Esophagus muscularis mucosa (tissue), 4 donors: ENCODE measurements at regions not wholly inside any gene's neighbourhood (a gene's known extent, or its start where the extent isn't known, plus 50 kb on each side); places are given as distances from the start of the nearest gene placed in this dataset.

Source experiments
- DNase-seq: peaks from one replicate; pipeline ENCODE4 v3.0.0-alpha.2; 2017; ENCODE audit errors: extremely low spot score
- H3K27ac ChIP-seq, 4 donors: fragments of 200-600 bp; sonication (generic); replicated peaks in 1 of 4; 1 replicate in 3 of 4; 2 replicates in 1 of 4; pipeline ENCODE4 v1.5.1; 2016 to 2019; ENCODE audit warnings: mild to moderate bottlenecking in 1 of 4
- H3K27me3 ChIP-seq, 4 donors: fragments of 200-600 bp; sonication (generic); one replicate each; pipeline versions ENCODE4 v1.5.1 to v1.6.0; 2016 to 2019
- H3K36me3 ChIP-seq, 4 donors: fragments of 200-600 bp; sonication (generic); one replicate each; pipeline ENCODE4 v1.5.1; 2016 to 2019
- H3K4me1 ChIP-seq, 4 donors: fragments of 200-600 bp; sonication (generic); one replicate each; pipeline ENCODE4 v1.5.1; 2016 to 2019
- H3K4me3 ChIP-seq, 4 donors: fragments of 200-600 bp; sonication (generic); 1 replicate in 2 of 4; 2 replicates in 2 of 4; pipeline ENCODE4 v1.5.1; 2016 to 2019; ENCODE audit warnings: mild to moderate bottlenecking in 4 of 4, moderate library complexity in 1 of 4
- H3K9me3 ChIP-seq, 4 donors: fragments of 200-600 bp; sonication (generic); 1 replicate in 3 of 4; 2 replicates in 1 of 4; pipeline ENCODE4 v1.5.1; 2016 to 2019
- CTCF ChIP-seq, 3 experiments: fragments of 200-600 bp in 2 of 3; fragments of 450-650 bp in 1 of 3; sonication (generic) in 2 of 3; IDR thresholded peaks; one replicate each; pipeline ENCODE4 v1.5.1; 2017 to 2019; ENCODE audit warnings: antibody characterized with exemption in 3 of 3, mild to moderate bottlenecking in 2 of 3, moderate library complexity in 1 of 3
- EP300 ChIP-seq: sonication (generic); formaldehyde crosslinking; IDR thresholded peaks from one replicate; pipeline ENCODE4 v1.6.1; 2017; ENCODE audit warnings: antibody characterized with exemption
- POLR2A ChIP-seq: fragments of 450-650 bp; IDR thresholded peaks from one replicate; pipeline ENCODE4 v1.6.1; 2017; ENCODE audit warnings: antibody characterized with exemption, moderate library complexity, mild to moderate bottlenecking, low read depth
- POLR2AphosphoS5 ChIP-seq, 2 donors: sonication (generic); formaldehyde crosslinking; IDR thresholded peaks; one replicate each; pipeline ENCODE4 v1.6.1; 2017; ENCODE audit warnings: antibody characterized with exemption in 2 of 2
- WGBS: methylation state at CpG from one replicate; pipeline ENCODE4 v1.1.5; 2018; 5-methylcytosine and 5-hydroxymethylcytosine counted together
- intact Hi-C: fragments of 100-400 bp; cut with DNase I; formaldehyde crosslinking; loops from one replicate; pipeline ENCODE4 v1.15.1; 2023

DNA sequence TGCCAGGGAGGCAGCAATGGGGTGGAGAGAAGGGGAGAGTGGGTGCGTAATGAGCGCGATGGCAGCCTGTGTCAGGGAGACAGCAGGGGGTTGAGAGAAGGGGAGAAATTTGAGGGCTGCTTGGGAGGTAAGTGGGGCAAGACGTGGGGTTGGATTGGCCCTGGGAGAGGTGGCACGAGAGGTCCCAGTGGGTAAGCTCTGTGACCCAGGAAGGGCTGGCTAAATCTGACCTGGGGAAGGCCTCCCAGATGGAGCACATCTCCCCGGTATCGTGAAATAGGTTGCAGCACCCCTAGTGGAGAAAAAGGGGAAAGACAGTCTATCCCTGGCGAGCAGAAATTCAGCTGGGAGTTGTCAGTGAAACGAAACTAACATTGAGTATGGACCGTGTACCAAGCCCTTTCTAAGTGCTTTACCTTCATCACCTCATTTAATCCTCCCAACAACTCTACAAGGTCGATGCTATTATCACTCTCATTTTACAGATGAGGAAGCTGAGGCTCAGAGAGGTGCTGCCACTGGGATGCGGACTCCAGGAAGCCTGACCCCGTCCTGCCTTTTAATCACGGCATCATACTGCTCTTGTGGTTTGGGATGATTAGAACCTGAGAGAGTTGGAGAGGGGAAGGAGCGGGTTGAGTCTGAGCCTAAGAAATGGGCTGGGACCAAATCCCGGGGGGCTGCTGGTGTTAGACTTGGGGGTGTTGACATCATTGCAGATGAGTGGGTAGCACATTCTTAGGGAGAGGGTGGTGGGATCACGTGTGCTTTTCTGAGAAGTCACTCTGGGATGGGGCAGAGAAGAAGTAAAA, 56.6 kb upstream of the RPL11 start:
- H3K4me1 ChIP-seq, result peaks cover 8 to 30% (median 25%) of the 10 kb centered on the region in 4 donors
- H3K9me3 ChIP-seq, result no peaks in the 10 kb centered on the region
- peak overlapping the region; percentile 38 to 58 (median 54) for H3K4me3 ChIP-seq
- H3K27ac ChIP-seq, result peak overlapping the region; percentile 75 to 85 (median 81)
- intact Hi-C loops, result loop anchor here (5.0 kb wide), 1 partner anchor 143 kb away; no protein-coding TSS in a partner anchor
- 26% methylated on average over 17 of the region's 17 CpGs for WGBS
- TF ChIP-seq CTCF (IDR thresholded peaks at IDR 0.05) (peak; percentile 93 to 97 (median 94)), POLR2AphosphoS5 (IDR thresholded peaks at IDR 0.05) (peak; percentile 48 to 64), POLR2A (no peak)
- H3K36me3 ChIP-seq, result no peaks in the 10 kb centered on the region
- no peak for DNase-seq
- H3K27me3 ChIP-seq, result no peaks in the 10 kb centered on the region

- H3K27me3 ChIP-seq, result no peaks in the 10 kb centered on the region
- peak overlapping the region; percentile 75 to 85 (median 81) for H3K27ac ChIP-seq
- DNase-seq, result no peak
- TF ChIP-seq CTCF (IDR thresholded peaks at IDR 0.05) (no peak), EP300 (no peak), POLR2AphosphoS5 (IDR thresholded peaks at IDR 0.05) (no peak), POLR2A (no peak)
- H3K36me3 ChIP-seq, result no peaks in the 10 kb centered on the region
- intact Hi-C loops, result no loop called here
- 76% methylated on average over 2 of the region's 2 CpGs for WGBS
- H3K4me1 ChIP-seq, result peaks cover 8 to 30% (median 25%) of the 10 kb centered on the region in 4 donors
- H3K4me3 ChIP-seq, result no peak overlapping the region
- H3K9me3 ChIP-seq, result no peaks in the 10 kb centered on the region
Measured at GRCh38 chr1:23634518-23634839, 57.1 kb upstream of the RPL11 start.

- no peak overlapping the region for H3K4me3 ChIP-seq
- no peaks in the 10 kb centered on the region for H3K36me3 ChIP-seq
- no peaks in the 10 kb centered on the region for H3K9me3 ChIP-seq
- 100% methylated on average over 2 of the region's 2 CpGs for WGBS
- H3K27me3 ChIP-seq, result no peaks in the 10 kb centered on the region
- TF ChIP-seq EP300 (no peak), POLR2AphosphoS5 (IDR thresholded peaks at IDR 0.05) (no peak), POLR2A (no peak), CTCF (IDR thresholded peaks at IDR 0.05) (no peak)
- intact Hi-C loops, result no loop called here
- H3K4me1 ChIP-seq, result peaks cover 8 to 21% (median 19%) of the 10 kb centered on the region in 4 donors
- no peak for DNase-seq
- H3K27ac ChIP-seq, result no peak overlapping the region
Measured at GRCh38 chr1:23632479-23633160, 59.0 kb upstream of the RPL11 start.

DNA sequence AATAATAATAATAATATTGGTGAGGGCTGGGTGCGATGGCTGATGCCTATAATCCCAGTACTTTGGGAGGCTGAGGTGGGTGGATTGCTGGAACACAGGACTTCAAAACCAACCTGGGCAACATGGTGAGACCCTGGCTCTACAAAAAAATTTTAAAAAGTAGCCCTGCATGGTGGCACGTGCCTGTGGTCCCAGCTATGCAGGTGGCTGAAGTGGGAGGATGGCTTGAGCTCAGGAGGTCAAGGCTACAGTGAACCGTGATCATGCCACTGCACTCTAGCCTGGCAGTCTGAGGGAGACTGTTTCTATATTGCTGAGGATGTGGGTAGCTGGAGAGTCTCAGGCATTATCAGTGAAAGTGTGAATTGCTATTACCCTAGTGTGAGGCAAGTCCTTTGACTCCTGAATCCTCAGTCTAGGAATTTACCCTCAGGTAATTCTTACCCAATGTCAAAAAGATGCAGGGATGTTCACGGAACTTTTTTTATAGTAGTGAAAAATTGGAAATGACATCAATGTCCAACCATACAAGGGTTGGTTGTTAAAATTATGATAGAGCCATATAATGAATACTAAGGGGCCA, 61.8 kb upstream of the RPL11 start:
- DNase-seq, result no peak
- H3K4me1 ChIP-seq, result peaks cover 5 to 8% (median 6%) of the 10 kb centered on the region in 4 donors
- no peaks in the 10 kb centered on the region for H3K36me3 ChIP-seq
- WGBS, result 85% methylated on average over 4 of the region's 4 CpGs
- no peaks in the 10 kb centered on the region for H3K9me3 ChIP-seq
- H3K27me3 ChIP-seq, result no peaks in the 10 kb centered on the region
- H3K27ac ChIP-seq, result no peak overlapping the region
- TF ChIP-seq CTCF (IDR thresholded peaks at IDR 0.05), result no peak
- TF ChIP-seq POLR2A, result no peak
- no peak for TF ChIP-seq EP300
- no peak for TF ChIP-seq POLR2AphosphoS5 (IDR thresholded peaks at IDR 0.05)
- intact Hi-C loops, result no loop called here
- no peak overlapping the region for H3K4me3 ChIP-seq
